ENCODE measurements at regions not wholly inside any gene's neighbourhood (a gene's known extent, or its start where the extent isn't known, plus 50 kb on each side); places are given as distances from the start of the nearest gene placed in this dataset.

DNA sequence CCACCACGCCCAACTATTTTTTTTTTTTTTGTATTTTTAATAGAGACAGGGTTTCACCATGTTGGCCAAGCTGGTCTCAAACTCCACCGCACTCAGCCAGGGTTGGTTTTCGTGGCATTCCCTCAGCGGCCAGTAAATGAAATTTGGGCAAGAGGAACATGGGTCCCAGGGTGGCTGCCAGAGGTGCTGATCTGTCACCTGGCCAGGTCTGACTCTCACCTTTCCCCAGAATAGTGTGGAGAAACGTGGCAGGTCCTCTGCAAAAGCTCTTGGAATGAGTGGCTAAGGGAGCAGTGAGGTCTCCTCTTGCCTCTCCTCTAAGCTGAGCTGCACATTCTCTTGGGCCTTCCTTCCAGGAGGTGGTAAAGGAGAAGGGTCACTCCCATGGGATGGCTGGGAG is 170.1 kb downstream of the IRX2 start:
- H3K4me3 ChIP-seq (ENCODE audit: extremely low read depth in 1 of 4, insufficient read depth in 2 of 4, low read depth in 3 of 4, low read length in 4 of 4): no peak overlapping the region
- H2BK20ac ChIP-seq (ENCODE audit: low read length): no peak overlapping the region
- H3K56ac ChIP-seq (replicated peaks; ENCODE audit: insufficient read length, low read depth, low read length): no peak overlapping the region
- no peaks in the 10 kb centered on the region for H3K79me2 ChIP-seq (ENCODE audit: control insufficient read depth in 1 of 2, insufficient read depth in 2 of 2, low read length in 2 of 2)
- H4K8ac ChIP-seq (ENCODE audit: extremely low read depth, insufficient read depth, low read length): no peak overlapping the region
- H3K4me1 ChIP-seq (replicated peaks in 1 of 4; ENCODE audit: control insufficient read depth in 3 of 4, insufficient read depth in 4 of 4, low read length in 3 of 4): no peaks in the 10 kb centered on the region
- no peak overlapping the region for H3K18ac ChIP-seq (ENCODE audit: extremely low read depth, low read length)
- H2AK5ac ChIP-seq (ENCODE audit: low read depth, low read length): no peak overlapping the region
- H3K23ac ChIP-seq (ENCODE audit: insufficient read length): no peak overlapping the region
- no peak overlapping the region for H2BK15ac ChIP-seq (ENCODE audit: low read length)
- H4K91ac ChIP-seq (replicated peaks; ENCODE audit: insufficient read length, low read length): no peak overlapping the region
- no peak overlapping the region for H4K5ac ChIP-seq (ENCODE audit: insufficient read length, low read depth, low read length)
- FAIRE-seq: no peak
- WGBS, 2 experiments (ENCODE audit: extremely low coverage in 1 of 2, insufficient coverage in 1 of 2, insufficient read length in 1 of 2, insufficient replicate concordance in 2 of 2, low coverage in 1 of 2, low lambda C conversion rate in 2 of 2, missing lambda C conversion rate in 1 of 2): 95% methylated on average over 3 of the region's 5 CpGs; no CpG with 5 or more reads in 1 of the 2 experiments
- H2AFZ ChIP-seq (ENCODE audit: low read length): no peak overlapping the region
- H3K23me2 ChIP-seq (ENCODE audit: low read depth, low read length): peaks cover 17% of the 10 kb centered on the region; the same call in 1 of the 2 replicates
- no peak overlapping the region for H3K4ac ChIP-seq (replicated peaks; ENCODE audit: insufficient read length, low read depth, low read length)
- no peak overlapping the region for H3K27ac ChIP-seq (ENCODE audit: low read depth, low read length)
- H3K14ac ChIP-seq (ENCODE audit: insufficient read length): no peak overlapping the region
- peaks cover 0 to 2% of the 10 kb centered on the region in 2 experiments for H4K20me1 ChIP-seq (replicated peaks in 1 of 2; ENCODE audit: control insufficient read depth in 1 of 2, insufficient read depth in 2 of 2, low read length in 2 of 2)
- H3K79me1 ChIP-seq (ENCODE audit: low read depth, low read length): no peaks in the 10 kb centered on the region
- H2BK5ac ChIP-seq (ENCODE audit: low read depth, low read length): no peak overlapping the region
- POLR2A ChIA-PET (ENCODE audit: partially characterized antibody): no interaction called here
- TF ChIP-seq SAP30 (IDR thresholded peaks at IDR 0.05; ENCODE audit: insufficient read depth, insufficient replicate concordance, low read length) (no peak), EP300 (IDR thresholded peaks at IDR 0.05; ENCODE audit: borderline replicate concordance in 1 of 2, low read depth in 2 of 2, low read length in 2 of 2) (no peak), TAF1 (IDR thresholded peaks at IDR 0.05; ENCODE audit: low read depth, low read length) (no peak), ASH2L (IDR thresholded peaks at IDR 0.05; ENCODE audit: low read length) (no peak), RXRA (IDR thresholded peaks at IDR 0.05; ENCODE audit: insufficient read depth, low read depth, low read length) (no peak), HDAC2 (IDR thresholded peaks at IDR 0.05; ENCODE audit: borderline replicate concordance in 1 of 2, low read depth in 2 of 2, low read length in 2 of 2) (no peak), HDAC6 (IDR thresholded peaks at IDR 0.05; ENCODE audit: low read depth, low read length) (no peak)
- TF ChIP-seq, protein P1, sequence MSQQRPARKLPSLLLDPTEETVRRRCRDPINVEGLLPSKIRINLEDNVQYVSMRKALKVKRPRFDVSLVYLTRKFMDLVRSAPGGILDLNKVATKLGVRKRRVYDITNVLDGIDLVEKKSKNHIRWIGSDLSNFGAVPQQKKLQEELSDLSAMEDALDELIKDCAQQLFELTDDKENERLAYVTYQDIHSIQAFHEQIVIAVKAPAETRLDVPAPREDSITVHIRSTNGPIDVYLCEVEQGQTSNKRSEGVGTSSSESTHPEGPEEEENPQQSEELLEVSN (IDR thresholded peaks at IDR 0.05): no peak
- no peak overlapping the region for H3K9ac ChIP-seq (replicated peaks in 1 of 4; ENCODE audit: extremely low read depth in 1 of 4, low read depth in 3 of 4, low read length in 3 of 4)
- H3K27me3 ChIP-seq (replicated peaks in 1 of 4; ENCODE audit: control insufficient read depth in 3 of 4, extremely low read depth in 1 of 4, insufficient read depth in 3 of 4, low read length in 3 of 4): no peaks in the 10 kb centered on the region; a peak in 1 of 7 replicates
- no peak overlapping the region for H3K4me2 ChIP-seq (ENCODE audit: insufficient read depth in 1 of 2, low read depth in 2 of 2, low read length in 2 of 2)
- no peak overlapping the region for H2BK12ac ChIP-seq (ENCODE audit: low read depth, low read length)
- H3K9me3 ChIP-seq (ENCODE audit: insufficient read depth in 2 of 2, low read depth in 1 of 2, low read length in 1 of 2): no peaks in the 10 kb centered on the region
- CTCF ChIA-PET (ENCODE audit: partially characterized antibody): interaction anchor here (1.0 kb wide), 1 partner anchor 10 kb away, joined by 3 read pairs; no protein-coding TSS in a partner anchor
- DNase-seq (ENCODE audit: low read depth in 1 of 2, low spot score in 2 of 2): no peak
- H3K36me3 ChIP-seq (ENCODE audit: control insufficient read depth in 2 of 4, insufficient read depth in 4 of 4, low read length in 3 of 4): no peaks in the 10 kb centered on the region
- H2BK120ac ChIP-seq (replicated peaks; ENCODE audit: low read depth, low read length): no peak overlapping the region

Data from H1 (cell line).